NCI-H1105 (cell line): ENCODE measurements at regions not wholly inside any gene's neighbourhood (a gene's known extent, or its start where the extent isn't known, plus 50 kb on each side); places are given as distances from the start of the nearest gene placed in this dataset.

Source experiments
- DNase-seq: peaks from one replicate; lab custom pipeline; 2025; lab: John Stamatoyannopoulos, UW

- no peak for DNase-seq
These were observed 309.8 kb upstream of the HAND2 start for GRCh38 chr4:173839865-173840264.

GRCh38 chr4:173837517-173837916 lies 307.5 kb upstream of the HAND2 start:
- no peak for DNase-seq

- DNase-seq, result no peak
These were observed 305.9 kb upstream of the HAND2 start for GRCh38 chr4:173835903-173836302.

- no peak for DNase-seq
These were observed 304.1 kb upstream of the HAND2 start for GRCh38 chr4:173834151-173834550.

GRCh38 chr4:173829565-173829964 lies 299.5 kb upstream of the HAND2 start:
- DNase-seq, result no peak

- no peak for DNase-seq
These were observed 297.7 kb upstream of the HAND2 start for GRCh38 chr4:173827707-173828106.

- no peak for DNase-seq
These were observed 291.8 kb upstream of the HAND2 start for GRCh38 chr4:173821876-173822275.

- DNase-seq, result no peak
These were observed 291.0 kb upstream of the HAND2 start for GRCh38 chr4:173821036-173821435.

- no peak for DNase-seq
These were observed 277.3 kb upstream of the HAND2 start for GRCh38 chr4:173807347-173807746.

GRCh38 chr4:173805884-173806283 lies 275.9 kb upstream of the HAND2 start:
- DNase-seq, result no peak

- DNase-seq, result no peak
These were observed 272.6 kb upstream of the HAND2 start for GRCh38 chr4:173802662-173803022.

- no peak for DNase-seq
These were observed 272.0 kb upstream of the HAND2 start for GRCh38 chr4:173801876-173802661.

- DNase-seq, result no peak
These were observed 271.3 kb upstream of the HAND2 start for GRCh38 chr4:173801361-173801760.

GRCh38 chr4:173797296-173797695 lies 267.3 kb upstream of the HAND2 start:
- no peak for DNase-seq

- DNase-seq, result no peak
These were observed 264.6 kb upstream of the HAND2 start for GRCh38 chr4:173794662-173795061.

GRCh38 chr4:173793937-173794510 lies 264.0 kb upstream of the HAND2 start:
- DNase-seq, result no peak

GRCh38 chr4:173782660-173783059 lies 252.6 kb upstream of the HAND2 start:
- no peak for DNase-seq

GRCh38 chr4:173777921-173778320 lies 247.9 kb upstream of the HAND2 start:
- DNase-seq, result no peak

- no peak for DNase-seq
These were observed 247.4 kb upstream of the HAND2 start for GRCh38 chr4:173777421-173777820.

- DNase-seq, result no peak
These were observed 239.5 kb upstream of the HAND2 start for GRCh38 chr4:173769568-173769967.

GRCh38 chr4:173767650-173768049 lies 237.6 kb upstream of the HAND2 start:
- DNase-seq, result no peak

GRCh38 chr4:173766171-173766600 lies 236.2 kb upstream of the HAND2 start:
- DNase-seq, result peak; percentile 53

- no peak for DNase-seq
These were observed 235.7 kb upstream of the HAND2 start for GRCh38 chr4:173765751-173766150.

GRCh38 chr4:173763389-173763788 lies 233.4 kb upstream of the HAND2 start:
- no peak for DNase-seq
